Mesendoderm (in vitro differentiated cells): ENCODE measurements at regions not wholly inside any gene's neighbourhood (a gene's known extent, or its start where the extent isn't known, plus 50 kb on each side); places are given as distances from the start of the nearest gene placed in this dataset.

Experiments
- DNase-seq: peaks from one replicate; pipeline ENCODE4 v3.0.0; 2013
- H2AK5ac ChIP-seq: 2 replicates; pipeline ENCODE4 v1.6.1; 2013; ENCODE audit warnings: low read length, inconsistent platforms
- H2BK120ac ChIP-seq: 2 replicates; pipeline ENCODE4 v1.6.1; 2013; ENCODE audit warnings: low read depth, mild to moderate bottlenecking, low read length, moderate library complexity, mixed read lengths
- H2BK15ac ChIP-seq: replicated peaks from 2 replicates; pipeline ENCODE4 v1.6.1; 2013; ENCODE audit warnings: low read depth, mild to moderate bottlenecking, moderate library complexity
- H2BK5ac ChIP-seq: 2 replicates; pipeline ENCODE4 v1.6.1; 2013; ENCODE audit warnings: low read length, inconsistent platforms
- H3K18ac ChIP-seq: 2 replicates; pipeline ENCODE4 v1.6.1; 2013; ENCODE audit warnings: mild to moderate bottlenecking, low read length, mixed read lengths
- H3K23ac ChIP-seq: one replicate; pipeline ENCODE4 v1.6.1; 2013; ENCODE audit warnings: low read length
- H3K27ac ChIP-seq: 2 replicates; pipeline ENCODE4 v1.5.1; 2013; ENCODE audit warnings: low read depth, mild to moderate bottlenecking, inconsistent platforms, low read length, moderate library complexity
- H3K27me3 ChIP-seq: 2 replicates; pipeline ENCODE4 v1.6.1; 2013; ENCODE audit warnings: low read length, control low read depth, mild to moderate bottlenecking, inconsistent platforms; ENCODE audit not compliant: insufficient read depth, poor library complexity
- H3K36me3 ChIP-seq: 2 replicates; pipeline ENCODE4 v1.6.1; 2013; ENCODE audit warnings: low read length, inconsistent platforms; ENCODE audit not compliant: control insufficient read depth, insufficient read depth
- H3K4ac ChIP-seq: one replicate; pipeline ENCODE4 v1.6.1; 2013; ENCODE audit warnings: low read depth, mild to moderate bottlenecking, low read length, moderate library complexity
- H3K4me1 ChIP-seq: 2 replicates; pipeline ENCODE4 v1.6.1; 2013; ENCODE audit warnings: low read depth, low read length, inconsistent platforms; ENCODE audit not compliant: control insufficient read depth
- H3K4me2 ChIP-seq: 2 replicates; pipeline ENCODE4 v1.6.1; 2013; ENCODE audit warnings: low read length
- H3K4me3 ChIP-seq: 2 replicates; pipeline ENCODE4 v1.5.1; 2013; ENCODE audit warnings: mild to moderate bottlenecking, low read length
- H3K56ac ChIP-seq: one replicate; pipeline ENCODE4 v1.6.1; 2013; ENCODE audit warnings: low read length
- H3K79me1 ChIP-seq: 2 replicates; pipeline ENCODE4 v1.6.1; 2013; ENCODE audit warnings: low read length, inconsistent platforms
- H3K79me2 ChIP-seq: 2 replicates; pipeline ENCODE4 v1.6.1; 2013; ENCODE audit warnings: mild to moderate bottlenecking, low read length; ENCODE audit not compliant: control insufficient read depth, insufficient read depth
- H3K9ac ChIP-seq: 2 replicates; pipeline ENCODE4 v1.6.1; 2013; ENCODE audit warnings: low read length, inconsistent platforms
- H4K5ac ChIP-seq: one replicate; pipeline ENCODE4 v1.6.1; 2013; ENCODE audit warnings: low read length
- H4K8ac ChIP-seq: one replicate; pipeline ENCODE4 v1.6.1; 2013; ENCODE audit warnings: low read depth, mild to moderate bottlenecking, control low read depth, low read length, moderate library complexity
- WGBS: extraction: QIAGEN DNeasy Blood & Tissue Kit; methylation state at CpG from one replicate; pipeline ENCODE4 v1.1.7; 2013; ENCODE audit warnings: low lambda C conversion rate, missing lambda C conversion rate; ENCODE audit not compliant: insufficient coverage; ENCODE audit errors: extremely low coverage; 5-methylcytosine and 5-hydroxymethylcytosine counted together

GRCh38 chr20:12717061-12717460 is 291.7 kb upstream of the SPTLC3 start:
- Histone ChIP-seq H3K36me3 (no peaks in the 10 kb centered on the region), H3K79me1 (no peaks in the 10 kb centered on the region), H3K23ac (no peak overlapping the region), H3K9ac (no peak overlapping the region), H3K4ac (no peak overlapping the region), H3K27me3 (no peaks in the 10 kb centered on the region), H3K4me2 (no peak overlapping the region), H3K4me3 (no peak overlapping the region), H3K79me2 (no peaks in the 10 kb centered on the region), H2BK15ac (no peak overlapping the region), H3K4me1 (no peaks in the 10 kb centered on the region), H4K5ac (no peak overlapping the region), H3K18ac (no peak overlapping the region), H2BK5ac (no peak overlapping the region), H3K56ac (no peak overlapping the region), H2AK5ac (no peak overlapping the region), H4K8ac (no peak overlapping the region), H3K27ac (no peak overlapping the region), H2BK120ac (no peak overlapping the region)
- DNase-seq: no peak
- no CpG with 5 or more reads among the region's 1 CpG for WGBS

GRCh38 chr20:12718619-12719018 is 290.2 kb upstream of the SPTLC3 start:
- no CpG with 5 or more reads among the region's 4 CpGs for WGBS
- no peaks in the 10 kb centered on the region for H3K79me1 ChIP-seq
- H2AK5ac ChIP-seq: no peak overlapping the region
- H4K8ac ChIP-seq: no peak overlapping the region
- H3K4me2 ChIP-seq: no peak overlapping the region
- no peak overlapping the region for H2BK120ac ChIP-seq
- no peak overlapping the region for H3K23ac ChIP-seq
- no peaks in the 10 kb centered on the region for H3K4me1 ChIP-seq
- H3K4me3 ChIP-seq: no peak overlapping the region
- no peak overlapping the region for H3K27ac ChIP-seq
- H3K27me3 ChIP-seq: no peaks in the 10 kb centered on the region
- DNase-seq: no peak
- no peaks in the 10 kb centered on the region for H3K36me3 ChIP-seq
- no peak overlapping the region for H3K9ac ChIP-seq
- no peak overlapping the region for H3K56ac ChIP-seq
- no peak overlapping the region for H3K4ac ChIP-seq
- H3K18ac ChIP-seq: no peak overlapping the region
- no peak overlapping the region for H2BK5ac ChIP-seq
- H2BK15ac ChIP-seq: no peak overlapping the region
- H4K5ac ChIP-seq: no peak overlapping the region
- H3K79me2 ChIP-seq: no peaks in the 10 kb centered on the region

GRCh38 chr20:12721636-12722035 is 287.1 kb upstream of the SPTLC3 start:
- Histone ChIP-seq H3K27ac (no peak overlapping the region), H3K79me1 (no peaks in the 10 kb centered on the region), H2BK5ac (no peak overlapping the region), H3K4me1 (no peaks in the 10 kb centered on the region), H3K23ac (no peak overlapping the region), H3K36me3 (no peaks in the 10 kb centered on the region), H2BK120ac (no peak overlapping the region), H3K27me3 (no peaks in the 10 kb centered on the region), H3K56ac (no peak overlapping the region), H2BK15ac (no peak overlapping the region), H3K4me3 (no peak overlapping the region), H3K9ac (no peak overlapping the region), H3K79me2 (no peaks in the 10 kb centered on the region), H3K4me2 (no peak overlapping the region), H2AK5ac (no peak overlapping the region), H3K4ac (no peak overlapping the region), H4K8ac (no peak overlapping the region), H4K5ac (no peak overlapping the region), H3K18ac (no peak overlapping the region)
- DNase-seq: no peak
- WGBS: no CpG with 5 or more reads among the region's 2 CpGs

GRCh38 chr20:12722091-12722490 is 286.7 kb upstream of the SPTLC3 start:
- no CpG with 5 or more reads among the region's 1 CpG for WGBS
- H3K36me3 ChIP-seq: no peaks in the 10 kb centered on the region
- no peak overlapping the region for H3K56ac ChIP-seq
- no peak overlapping the region for H3K4me3 ChIP-seq
- H3K79me2 ChIP-seq: no peaks in the 10 kb centered on the region
- no peak overlapping the region for H3K18ac ChIP-seq
- no peak overlapping the region for H2AK5ac ChIP-seq
- H3K4me1 ChIP-seq: no peaks in the 10 kb centered on the region
- no peak overlapping the region for H3K9ac ChIP-seq
- no peak overlapping the region for H3K4me2 ChIP-seq
- no peak overlapping the region for H4K5ac ChIP-seq
- H3K23ac ChIP-seq: no peak overlapping the region
- no peak overlapping the region for H3K27ac ChIP-seq
- no peaks in the 10 kb centered on the region for H3K79me1 ChIP-seq
- no peak overlapping the region for H3K4ac ChIP-seq
- no peak overlapping the region for H2BK5ac ChIP-seq
- H4K8ac ChIP-seq: no peak overlapping the region
- DNase-seq: peak; percentile 48
- no peak overlapping the region for H2BK15ac ChIP-seq
- no peak overlapping the region for H2BK120ac ChIP-seq
- H3K27me3 ChIP-seq: no peaks in the 10 kb centered on the region

- Histone ChIP-seq H2BK5ac (no peak overlapping the region), H3K4ac (no peak overlapping the region), H3K23ac (no peak overlapping the region), H3K27ac (no peak overlapping the region), H2AK5ac (no peak overlapping the region), H2BK120ac (no peak overlapping the region), H3K4me3 (no peak overlapping the region), H2BK15ac (no peak overlapping the region), H3K9ac (no peak overlapping the region), H3K4me2 (no peak overlapping the region), H3K79me1 (no peaks in the 10 kb centered on the region), H3K27me3 (no peaks in the 10 kb centered on the region), H3K79me2 (no peaks in the 10 kb centered on the region), H3K18ac (no peak overlapping the region), H3K4me1 (no peaks in the 10 kb centered on the region), H4K8ac (no peak overlapping the region), H3K36me3 (no peaks in the 10 kb centered on the region), H3K56ac (no peak overlapping the region), H4K5ac (no peak overlapping the region)
- WGBS: no CpG with 5 or more reads among the region's 2 CpGs
- DNase-seq: no peak
These were observed 285.0 kb upstream of the SPTLC3 start for GRCh38 chr20:12723811-12724210.

GRCh38 chr20:12728782-12729181 is 280.0 kb upstream of the SPTLC3 start:
- Histone ChIP-seq H2BK15ac (no peak overlapping the region), H3K18ac (no peak overlapping the region), H3K9ac (no peak overlapping the region), H3K36me3 (no peaks in the 10 kb centered on the region), H2BK120ac (no peak overlapping the region), H2AK5ac (no peak overlapping the region), H3K4me3 (no peak overlapping the region), H4K8ac (no peak overlapping the region), H3K4me1 (no peaks in the 10 kb centered on the region), H3K79me2 (no peaks in the 10 kb centered on the region), H3K4ac (no peak overlapping the region), H3K56ac (no peak overlapping the region), H3K23ac (no peak overlapping the region), H3K27me3 (no peaks in the 10 kb centered on the region), H3K27ac (no peak overlapping the region), H3K4me2 (no peak overlapping the region), H3K79me1 (no peaks in the 10 kb centered on the region), H2BK5ac (no peak overlapping the region), H4K5ac (no peak overlapping the region)
- no CpG with 5 or more reads among the region's 3 CpGs for WGBS
- DNase-seq: no peak
